Pancreas (tissue), 10 donors: ENCODE measurements at regions not wholly inside any gene's neighbourhood (a gene's known extent, or its start where the extent isn't known, plus 50 kb on each side); places are given as distances from the start of the nearest gene placed in this dataset.

Experiments
- ATAC-seq, 4 donors: fragments of 200-7000 bp; cut with Tn5 transposase; one replicate each; pipeline versions ENCODE4 v1.8.0 to v1.9.1; 2020; ENCODE audit warnings: mild to moderate bottlenecking in 4 of 4, moderate library complexity in 4 of 4
- DNase-seq, 6 donors: peaks; one replicate each; pipeline ENCODE4 v3.0.0-alpha.2; 2020
- FAIRE-seq: peaks from 2 replicates; lab custom pipeline; 2012; peaks lifted over from hg19 to GRCh38; lab: Jason Lieb, UNC
- H3K27ac ChIP-seq, 4 donors: fragments of 200-600 bp; sonication (generic); 1 replicate in 3 of 4; 2 replicates in 1 of 4; pipeline versions ENCODE4 v1.5.0 to v1.8.0; 2020
- H3K27me3 ChIP-seq, 4 donors: fragments of 200-600 bp; one replicate each; pipeline ENCODE4 v1.8.0; 2021
- H3K36me3 ChIP-seq, 3 donors: fragments of 200-600 bp; sonication (generic) in 1 of 3; one replicate each; pipeline versions ENCODE4 v1.5.0 to v1.8.0; 2020 to 2021
- H3K4me1 ChIP-seq, 3 donors: fragments of 200-600 bp; one replicate each; pipeline ENCODE4 v1.8.0; 2021
- H3K4me3 ChIP-seq, 4 donors: fragments of 200-600 bp; sonication (generic) in 2 of 4; one replicate each; pipeline versions ENCODE4 v1.5.0 to v1.8.0; 2020 to 2021
- H3K9me3 ChIP-seq, 4 donors: fragments of 200-600 bp; one replicate each; pipeline ENCODE4 v1.8.0; 2021
- WGBS, 2 donors: extraction: QIAGEN DNeasy Blood & Tissue Kit; methylation state at CpG; one replicate each; pipeline ENCODE4 v1.1.7; 2013; 5-methylcytosine and 5-hydroxymethylcytosine counted together
- intact Hi-C, 3 donors: fragments of 100-400 bp; cut with DNase I; formaldehyde crosslinking; loops; one replicate each; pipeline versions ENCODE4 v1.11.1 to v1.14.2; 2022
- TF ChIP-seq, protein P1 (sequence below), 4 donors: fragments of 200-600 bp; sonication (generic) in 3 of 4; IDR thresholded peaks; one replicate each; pipeline versions ENCODE4 v1.5.0 to v1.8.0; 2021; ENCODE audit warnings: antibody characterized with exemption in 4 of 4
- donor health status: healthy with polysubstance abuse.
- donor health status: DM: no; HTN: no; CAD: no; lungs with moderate emphysema.
- donor health status: DM: no; HTN: no; CAD: no.
- donor health status: control.
- donor health status: control.
- donor health status: Bipolar disorder and iron deficiency.
- donor health status: DM: yes; HTN: yes; CAD: no.
- donor health status: DM: no; HTN: no; CAD: no.
- donor health status: DM: no; HTN: no; CAD: no.
- donor health status: DM: yes; HTN: yes; CAD: no.

DNA sequence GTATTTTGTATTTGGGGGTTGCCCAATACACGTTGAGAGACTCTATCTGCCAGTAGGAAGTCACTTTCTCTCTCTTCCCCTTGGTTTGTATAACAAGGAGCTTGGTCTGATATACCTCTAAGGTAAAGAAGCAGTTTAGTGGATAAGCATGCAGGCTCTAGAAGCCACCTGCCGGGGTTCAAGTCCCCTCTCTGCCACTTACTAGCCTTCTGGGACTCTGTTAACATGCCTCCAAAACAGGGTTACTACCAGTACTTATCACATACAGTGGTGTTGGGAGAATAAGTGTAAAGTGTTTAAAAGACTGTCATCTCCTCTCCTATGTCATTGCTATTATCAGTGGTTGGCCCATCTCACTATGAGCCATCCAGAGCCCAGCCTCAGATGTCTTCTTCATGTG, 156.1 kb upstream of the HS3ST3A1 start:
- intact Hi-C loops, result no loop called here
- H3K4me1 ChIP-seq, result no peaks in the 10 kb centered on the region
- no peaks in the 10 kb centered on the region for H3K27me3 ChIP-seq
- ATAC-seq, result no peak
- DNase-seq, result no peak
- WGBS, 2 donors, result 54 to 66% methylated on average over 2 of the region's 2 CpGs
- TF ChIP-seq, protein P1, sequence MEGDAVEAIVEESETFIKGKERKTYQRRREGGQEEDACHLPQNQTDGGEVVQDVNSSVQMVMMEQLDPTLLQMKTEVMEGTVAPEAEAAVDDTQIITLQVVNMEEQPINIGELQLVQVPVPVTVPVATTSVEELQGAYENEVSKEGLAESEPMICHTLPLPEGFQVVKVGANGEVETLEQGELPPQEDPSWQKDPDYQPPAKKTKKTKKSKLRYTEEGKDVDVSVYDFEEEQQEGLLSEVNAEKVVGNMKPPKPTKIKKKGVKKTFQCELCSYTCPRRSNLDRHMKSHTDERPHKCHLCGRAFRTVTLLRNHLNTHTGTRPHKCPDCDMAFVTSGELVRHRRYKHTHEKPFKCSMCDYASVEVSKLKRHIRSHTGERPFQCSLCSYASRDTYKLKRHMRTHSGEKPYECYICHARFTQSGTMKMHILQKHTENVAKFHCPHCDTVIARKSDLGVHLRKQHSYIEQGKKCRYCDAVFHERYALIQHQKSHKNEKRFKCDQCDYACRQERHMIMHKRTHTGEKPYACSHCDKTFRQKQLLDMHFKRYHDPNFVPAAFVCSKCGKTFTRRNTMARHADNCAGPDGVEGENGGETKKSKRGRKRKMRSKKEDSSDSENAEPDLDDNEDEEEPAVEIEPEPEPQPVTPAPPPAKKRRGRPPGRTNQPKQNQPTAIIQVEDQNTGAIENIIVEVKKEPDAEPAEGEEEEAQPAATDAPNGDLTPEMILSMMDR (IDR thresholded peaks at IDR 0.05), result no peak
- no peak overlapping the region for H3K27ac ChIP-seq
- no peak overlapping the region for H3K4me3 ChIP-seq
- no peaks in the 10 kb centered on the region for H3K9me3 ChIP-seq
- no peak for FAIRE-seq
- no peaks in the 10 kb centered on the region for H3K36me3 ChIP-seq

DNA sequence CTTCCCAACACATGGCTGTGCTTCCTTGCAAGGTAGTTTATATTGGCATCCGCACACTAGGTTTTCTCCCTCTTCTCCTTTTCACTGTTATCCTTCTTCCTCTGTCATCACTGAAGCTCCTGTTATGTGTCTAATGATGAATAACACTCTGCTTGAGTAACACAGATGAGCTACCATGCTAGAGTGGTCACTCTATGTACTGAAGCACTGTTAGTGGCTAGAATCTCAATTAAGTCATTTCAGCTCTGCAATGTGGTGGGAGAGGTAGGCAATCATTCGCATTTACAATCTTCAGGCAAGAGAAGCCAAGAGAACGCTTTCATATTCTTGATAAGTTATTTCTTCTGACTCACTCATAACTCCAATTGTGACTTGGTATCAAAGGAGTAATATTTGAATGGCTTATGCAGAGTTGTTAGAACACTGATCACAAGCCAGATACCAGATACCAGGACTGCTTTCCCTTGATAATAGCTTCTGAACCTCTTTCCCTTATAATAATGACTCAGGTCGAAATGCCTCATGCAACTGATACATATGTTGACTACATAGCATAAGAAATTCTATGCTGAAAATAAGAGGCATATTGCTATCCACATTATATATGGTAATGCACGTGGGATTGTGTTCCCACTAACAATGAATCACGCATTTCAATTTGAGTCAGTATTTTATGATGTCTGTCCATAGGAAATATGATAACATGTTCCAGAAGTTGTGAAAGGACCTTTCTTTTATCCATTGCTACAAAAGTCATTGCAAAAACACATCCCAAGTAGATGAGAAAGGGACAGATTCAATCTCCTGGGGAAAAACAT, 158.0 kb upstream of the HS3ST3A1 start:
- intact Hi-C loops, result no loop called here
- TF ChIP-seq, protein P1 (IDR thresholded peaks at IDR 0.05), result no peak
- DNase-seq, result no peak
- Histone ChIP-seq H3K4me1 (no peaks in the 10 kb centered on the region), H3K27me3 (no peaks in the 10 kb centered on the region), H3K27ac (no peak overlapping the region), H3K4me3 (no peak overlapping the region), H3K36me3 (no peaks in the 10 kb centered on the region), H3K9me3 (no peaks in the 10 kb centered on the region)
- WGBS, 2 donors, result 59 to 62% methylated on average over 6 of the region's 6 CpGs
- FAIRE-seq, result no peak
- no peak for ATAC-seq

DNA sequence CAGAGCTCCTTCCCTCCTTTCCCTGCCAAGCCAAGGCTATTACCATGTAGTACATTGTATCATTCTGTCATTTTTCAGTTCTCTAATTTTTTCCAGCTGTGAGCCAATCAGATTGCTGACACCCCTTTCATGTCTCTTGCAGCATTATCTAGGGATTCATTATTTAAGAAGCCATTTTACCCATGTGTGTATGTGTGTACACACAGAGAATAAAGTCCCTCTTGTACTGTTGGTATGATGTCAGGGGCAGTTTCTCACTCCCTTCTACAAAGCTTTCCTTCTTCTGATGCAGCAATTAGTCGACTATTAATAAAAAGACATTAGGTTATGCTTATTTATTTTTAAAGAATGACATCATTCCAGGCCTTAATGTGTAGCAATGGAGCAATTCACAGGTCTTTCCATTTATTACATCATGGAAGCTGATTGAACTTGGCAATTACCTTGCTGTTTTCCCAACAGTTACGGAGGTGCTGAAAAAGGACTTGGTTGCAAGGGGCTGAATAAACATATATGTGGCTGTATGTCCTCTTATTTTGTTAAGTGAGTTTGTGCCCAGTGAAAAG, 159.4 kb upstream of the HS3ST3A1 start:
- no peak for DNase-seq

DNA sequence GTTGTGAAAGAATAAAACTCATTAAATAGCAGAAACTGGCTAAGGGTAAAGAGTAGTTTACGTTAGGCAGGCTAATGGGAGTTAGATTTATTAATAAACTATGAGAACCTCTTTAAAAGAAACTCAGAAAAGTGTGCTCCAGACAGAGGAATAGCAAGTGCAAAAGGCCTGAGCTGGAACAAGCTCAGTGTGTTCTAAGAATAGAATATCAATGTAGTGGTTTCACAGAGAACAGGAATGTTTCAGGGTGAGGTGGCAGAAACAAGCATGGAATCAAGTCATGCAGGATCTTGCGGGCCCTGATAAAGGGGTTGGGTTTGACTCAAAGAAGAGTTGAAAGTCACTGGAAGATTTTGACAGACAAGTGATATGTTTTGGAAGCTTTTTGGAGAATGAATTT, 164.0 kb upstream of the HS3ST3A1 start:
- 68 to 82% methylated on average over 2 of the region's 2 CpGs for WGBS, 2 donors
- no peak overlapping the region for H3K27ac ChIP-seq
- no peaks in the 10 kb centered on the region for H3K27me3 ChIP-seq
- ATAC-seq (no peak), FAIRE-seq (no peak), DNase-seq (no peak)
- H3K4me1 ChIP-seq, result no peaks in the 10 kb centered on the region
- TF ChIP-seq, protein P1 (IDR thresholded peaks at IDR 0.05), result no peak
- H3K36me3 ChIP-seq, result no peaks in the 10 kb centered on the region
- H3K4me3 ChIP-seq, result no peak overlapping the region
- intact Hi-C loops, result no loop called here
- no peaks in the 10 kb centered on the region for H3K9me3 ChIP-seq

More for the DNA sequence above, 159.4 kb upstream of the HS3ST3A1 start:
- H3K27me3 ChIP-seq, result no peaks in the 10 kb centered on the region
- no peak overlapping the region for H3K4me3 ChIP-seq
- 51 to 59% methylated on average over 2 of the region's 2 CpGs for WGBS, 2 donors
- intact Hi-C loops, result no loop called here
- ATAC-seq (no peak), FAIRE-seq (no peak)
- no peak overlapping the region for H3K27ac ChIP-seq
- TF ChIP-seq, protein P1 (IDR thresholded peaks at IDR 0.05), result no peak
- no peaks in the 10 kb centered on the region for H3K36me3 ChIP-seq
- H3K4me1 ChIP-seq, result no peaks in the 10 kb centered on the region
- H3K9me3 ChIP-seq, result no peaks in the 10 kb centered on the region

DNA sequence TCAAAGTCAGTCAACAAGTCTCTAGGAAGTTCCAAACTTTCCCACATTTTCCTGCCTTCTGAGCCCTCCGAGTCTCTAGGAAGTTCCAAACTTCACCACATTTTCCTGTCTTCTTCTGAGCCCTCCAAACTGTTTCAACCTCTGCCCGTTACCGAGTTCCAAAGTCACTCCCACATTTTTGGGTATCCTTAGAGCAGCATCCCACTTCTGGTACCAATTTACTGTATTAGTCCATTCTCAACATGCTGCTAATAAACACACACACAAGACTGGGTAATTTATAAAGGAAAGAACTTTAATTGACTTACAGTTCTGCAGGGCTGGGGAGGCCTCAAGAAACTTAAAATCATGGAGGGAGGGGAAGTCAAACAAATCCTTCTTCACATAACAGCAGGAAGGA, 169.0 kb upstream of the HS3ST3A1 start:
- H3K27ac ChIP-seq, result no peak overlapping the region
- intact Hi-C loops, result no loop called here
- no peak for ATAC-seq
- no peaks in the 10 kb centered on the region for H3K9me3 ChIP-seq
- no peaks in the 10 kb centered on the region for H3K27me3 ChIP-seq
- DNase-seq, result no peak
- TF ChIP-seq, protein P1 (IDR thresholded peaks at IDR 0.05), result no peak
- FAIRE-seq, result no peak
- WGBS, 2 donors, result 87 to 92% methylated on average over 3 of the region's 3 CpGs
- H3K4me3 ChIP-seq, result no peak overlapping the region
- H3K4me1 ChIP-seq, result no peaks in the 10 kb centered on the region
- H3K36me3 ChIP-seq, result no peaks in the 10 kb centered on the region
